ENCODE measurements at regions not wholly inside any gene's neighbourhood (a gene's known extent, or its start where the extent isn't known, plus 50 kb on each side); places are given as distances from the start of the nearest gene placed in this dataset.
A peak's percentile ranks its signal among the peaks of the same experiment; 100 is the strongest.

GRCh38 chr6:48766349-48766748 lies 655.4 kb upstream of the PTCHD4 start (continued):
- TF ChIP-seq ZBTB33 (IDR thresholded peaks at IDR 0.05; ENCODE audit: extremely low read depth, insufficient replicate concordance, low read length) (no peak), MAX (IDR thresholded peaks at IDR 0.05) (no peak; the same call in 1 of the 2 replicates), ATF3 (IDR thresholded peaks at IDR 0.05) (no peak), ELF1 (IDR thresholded peaks at IDR 0.05; ENCODE audit: borderline replicate concordance, low read depth) (no peak), CBX3 (IDR thresholded peaks at IDR 0.05; ENCODE audit: low read depth) (peak; percentile 75; the same call in 1 of the 2 replicates), ZNF274 (IDR thresholded peaks at IDR 0.05; ENCODE audit: low read depth, low read length) (no peak), CEBPB (IDR thresholded peaks at IDR 0.05; ENCODE audit: low read depth) (peak; percentile 74), EGR1 (IDR thresholded peaks at IDR 0.05; ENCODE audit: low read depth) (no peak)

GRCh38 chr6:48765352-48765961 lies 654.5 kb upstream of the PTCHD4 start:
- ATAC-seq = peak; percentile 87
- TF ChIP-seq RAD21 (IDR thresholded peaks at IDR 0.05; ENCODE audit: low read depth) (peak; percentile 86), ELF1 (IDR thresholded peaks at IDR 0.05; ENCODE audit: borderline replicate concordance, low read depth) (no peak), CTCF (IDR thresholded peaks at IDR 0.05 in 2 of 3, conservative IDR thresholded peaks at IDR 0.05 in 1 of 3; ENCODE audit: borderline replicate concordance in 1 of 3, insufficient read depth in 1 of 3, low read depth in 2 of 3, low read length in 2 of 3) (peak; percentile 56 to 73 (median 66)), CBX3 (IDR thresholded peaks at IDR 0.05; ENCODE audit: low read depth) (peak; percentile 35; the same call in 1 of the 2 replicates), EGR1 (IDR thresholded peaks at IDR 0.05; ENCODE audit: low read depth) (no peak)
- Histone ChIP-seq H3K4me3 (replicated peaks in 1 of 2; ENCODE audit: low read depth in 1 of 2, low read length in 2 of 2) (no peak overlapping the region), H2AFZ (ENCODE audit: low read depth, low read length, poor library complexity, severe bottlenecking) (peak overlapping the region; percentile 84), H4K20me1 (ENCODE audit: insufficient read depth) (no peaks in the 10 kb centered on the region), H3K36me3 (ENCODE audit: control insufficient read depth in 1 of 2, insufficient read depth in 2 of 2, low read length in 2 of 2) (no peaks in the 10 kb centered on the region), H3K27ac (ENCODE audit: low read depth, low read length) (no peak overlapping the region; the same call in 1 of the 2 replicates), H3K79me2 (ENCODE audit: insufficient read depth, low read length) (no peaks in the 10 kb centered on the region), H3K9me2 (ENCODE audit: insufficient read depth) (no peaks in the 10 kb centered on the region), H3K9ac (ENCODE audit: low read length) (peak overlapping the region; percentile 3; the same call in 1 of the 2 replicates), H3K4me1 (ENCODE audit: control insufficient read depth in 1 of 2, insufficient read depth in 2 of 2, low read length in 2 of 2) (peaks cover 5 to 22% of the 10 kb centered on the region in 2 experiments; a peak in 3 of 4 replicates), H3K9me3 (ENCODE audit: control insufficient read depth in 1 of 2, insufficient read depth in 1 of 2, low read depth in 1 of 2, low read length in 2 of 2) (no peaks in the 10 kb centered on the region), H3K27me3 (ENCODE audit: insufficient read depth, low read length) (no peaks in the 10 kb centered on the region), H3K4me2 (ENCODE audit: low read length) (peak overlapping the region; percentile 58)
- ChIA-PET POLR2A (no interaction called here), CTCF (interaction anchor here (1.0 to 2.1 kb wide), 7 partner anchors 9 to 1134 kb away, joined by 4 to 27 read pairs (median 8); no protein-coding TSS in a partner anchor), RAD21 (ENCODE audit: low non-redundant PET in 1 of 2, low total read pairs in 2 of 2, uncharacterized antibody in 2 of 2, unreplicated experiment in 2 of 2) (interaction anchor here (1.1 to 1.6 kb wide), 6 partner anchors 289 to 1134 kb away, joined by 3 to 8 read pairs (median 3); no protein-coding TSS in a partner anchor)
- BruUV-seq (replicated peaks) = no TSS peak
- intact Hi-C loops (cut with micrococcal nuclease) = loop anchor here (1.0 to 5.0 kb wide), 3 partner anchors 657 to 977 kb away; no protein-coding TSS in a partner anchor
- peak; percentile 59 for DNase-seq (ENCODE audit: low read depth, low spot score)
